AG09319 (cell line): ENCODE measurements at regions not wholly inside any gene's neighbourhood (a gene's known extent, or its start where the extent isn't known, plus 50 kb on each side); places are given as distances from the start of the nearest gene placed in this dataset.

Source experiments
- DNase-seq: peaks from one replicate; pipeline ENCODE4 v3.0.0-alpha.2; 2010; ENCODE audit warnings: low read depth; ENCODE audit errors: extremely low read depth
- TF ChIP-seq, protein P1 (sequence below): IDR thresholded peaks from 2 replicates; pipeline ENCODE4 v1.5.1; 2011; ENCODE audit warnings: low read depth, mild to moderate bottlenecking, inconsistent platforms, low read length, moderate library complexity

- no peak for DNase-seq
- TF ChIP-seq, protein P1, sequence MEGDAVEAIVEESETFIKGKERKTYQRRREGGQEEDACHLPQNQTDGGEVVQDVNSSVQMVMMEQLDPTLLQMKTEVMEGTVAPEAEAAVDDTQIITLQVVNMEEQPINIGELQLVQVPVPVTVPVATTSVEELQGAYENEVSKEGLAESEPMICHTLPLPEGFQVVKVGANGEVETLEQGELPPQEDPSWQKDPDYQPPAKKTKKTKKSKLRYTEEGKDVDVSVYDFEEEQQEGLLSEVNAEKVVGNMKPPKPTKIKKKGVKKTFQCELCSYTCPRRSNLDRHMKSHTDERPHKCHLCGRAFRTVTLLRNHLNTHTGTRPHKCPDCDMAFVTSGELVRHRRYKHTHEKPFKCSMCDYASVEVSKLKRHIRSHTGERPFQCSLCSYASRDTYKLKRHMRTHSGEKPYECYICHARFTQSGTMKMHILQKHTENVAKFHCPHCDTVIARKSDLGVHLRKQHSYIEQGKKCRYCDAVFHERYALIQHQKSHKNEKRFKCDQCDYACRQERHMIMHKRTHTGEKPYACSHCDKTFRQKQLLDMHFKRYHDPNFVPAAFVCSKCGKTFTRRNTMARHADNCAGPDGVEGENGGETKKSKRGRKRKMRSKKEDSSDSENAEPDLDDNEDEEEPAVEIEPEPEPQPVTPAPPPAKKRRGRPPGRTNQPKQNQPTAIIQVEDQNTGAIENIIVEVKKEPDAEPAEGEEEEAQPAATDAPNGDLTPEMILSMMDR, result no peak
Measured at GRCh38 chr4:81790477-81790876, 318.8 kb upstream of the RASGEF1B start.

DNA sequence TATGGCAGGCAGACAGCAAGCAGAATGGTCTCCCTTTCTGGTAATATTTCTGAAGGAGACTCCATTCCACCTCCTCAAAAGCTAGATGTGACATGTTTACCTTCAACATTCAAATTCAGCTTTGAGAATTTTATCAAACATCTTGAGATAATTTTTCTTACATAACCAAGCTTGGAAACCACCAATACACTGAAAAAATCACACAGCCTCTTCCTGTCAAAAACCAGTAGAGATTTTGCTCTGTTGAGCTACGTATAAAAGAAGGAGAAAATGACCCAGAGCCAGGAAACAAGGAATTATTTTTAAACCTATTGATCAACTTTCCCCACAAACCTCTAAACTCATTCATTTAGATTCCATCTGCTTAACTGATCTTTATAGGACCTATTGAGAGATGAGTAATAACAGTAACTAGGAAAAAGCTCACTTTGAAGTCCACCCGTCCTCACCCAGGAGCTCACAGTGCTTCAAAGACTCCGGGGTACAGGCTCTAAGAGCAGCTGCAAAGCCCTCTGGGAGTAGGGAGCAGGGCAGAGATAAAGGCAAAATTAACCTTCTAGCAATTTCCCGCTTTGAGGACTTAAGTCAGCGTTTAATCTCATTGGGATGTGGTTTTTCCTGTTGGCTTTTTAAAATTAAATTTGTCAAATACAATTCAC lies 318.2 kb upstream of the RASGEF1B start:
- TF ChIP-seq, protein P1, result no peak
- no peak for DNase-seq

GRCh38 chr4:81789158-81789557 lies 317.5 kb upstream of the RASGEF1B start:
- no peak for DNase-seq
- TF ChIP-seq, protein P1, result no peak

GRCh38 chr4:81786766-81787165 lies 315.1 kb upstream of the RASGEF1B start:
- no peak for DNase-seq
- TF ChIP-seq, protein P1, result no peak

DNA sequence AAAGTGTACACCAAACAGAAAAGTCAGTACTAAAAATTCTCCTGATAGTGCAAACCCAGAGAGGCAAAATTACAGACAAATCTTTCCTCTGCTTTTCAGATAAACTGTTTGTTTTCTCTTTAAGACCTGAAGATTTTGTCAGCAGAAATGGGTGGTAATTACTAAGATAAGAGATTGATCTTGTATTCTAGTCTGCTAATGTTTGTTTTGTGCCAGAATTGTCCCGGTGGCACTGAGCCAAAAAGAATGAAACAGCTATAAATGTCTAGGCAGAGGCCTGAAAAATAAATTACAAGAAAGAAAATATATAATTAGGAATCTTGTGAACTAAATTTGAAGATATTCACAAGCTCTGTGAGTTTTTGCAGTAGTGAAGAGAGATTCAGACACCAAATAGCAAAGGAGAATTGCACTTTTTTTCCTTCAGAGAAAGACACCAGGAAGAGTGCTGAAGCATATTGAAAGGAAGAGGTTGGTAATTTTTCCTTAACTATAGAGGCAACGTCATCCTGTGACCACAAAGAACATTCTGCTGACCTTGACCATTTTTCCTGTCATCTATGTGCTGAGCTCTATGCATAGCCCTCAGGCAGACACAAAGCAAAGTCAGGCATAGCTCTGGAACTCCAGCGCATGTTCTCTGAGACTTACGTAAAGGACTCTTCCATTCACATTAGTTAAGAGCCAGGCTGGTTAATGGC lies 314.5 kb upstream of the RASGEF1B start:
- no peak for DNase-seq
- TF ChIP-seq, protein P1, result no peak

DNA sequence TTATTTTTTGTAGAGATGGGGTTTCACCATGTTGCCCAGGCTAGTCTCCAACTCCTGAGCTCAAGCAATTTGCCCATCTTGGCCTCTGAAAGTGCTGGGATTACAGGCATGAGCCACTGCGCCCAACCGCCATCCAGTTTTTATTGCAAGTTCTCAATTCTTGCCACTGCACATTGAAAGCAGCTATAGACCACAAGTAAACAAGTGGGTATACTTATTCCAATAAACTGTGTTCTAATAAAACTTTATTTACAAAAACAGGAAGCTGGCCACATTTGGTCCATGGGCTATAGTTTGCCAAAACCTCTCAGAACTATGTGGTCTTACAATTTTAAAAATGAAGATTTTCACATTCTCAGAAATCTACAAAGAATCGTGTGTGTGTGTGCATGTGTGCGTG lies 313.6 kb upstream of the RASGEF1B start:
- TF ChIP-seq, protein P1, result no peak
- DNase-seq, result no peak

DNA sequence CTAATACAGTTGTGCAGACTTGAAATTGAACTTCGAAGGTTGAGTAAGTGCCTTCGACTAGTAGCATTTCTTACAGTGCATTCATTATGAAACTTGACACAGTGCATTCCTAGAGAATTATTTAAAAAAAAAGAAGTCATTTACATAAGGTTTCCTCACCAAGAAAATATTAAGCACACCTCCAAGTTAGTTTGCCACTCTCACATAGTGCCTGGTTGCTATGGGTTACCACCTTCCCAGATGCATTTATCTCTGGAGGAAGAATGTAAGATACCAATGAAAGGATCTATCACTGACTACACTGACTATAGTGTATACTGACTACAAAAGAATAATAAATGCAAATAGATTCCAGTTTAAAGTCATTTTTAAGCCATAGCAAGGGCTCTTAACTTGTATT lies 311.9 kb upstream of the RASGEF1B start:
- TF ChIP-seq, protein P1, result no peak

More for the DNA sequence above, 311.9 kb upstream of the RASGEF1B start:
- DNase-seq, result no peak
